Ovary (tissue), 7 donors: ENCODE measurements at regions not wholly inside any gene's neighbourhood (a gene's known extent, or its start where the extent isn't known, plus 50 kb on each side); places are given as distances from the start of the nearest gene placed in this dataset.
A peak's percentile ranks its signal among the peaks of the same experiment; 100 is the strongest.

Source experiments
- DNase-seq, 5 donors: peaks; one replicate each; pipeline ENCODE4 v3.0.0-alpha.2; 2019 to 2020
- H3K27ac ChIP-seq, 2 donors: fragments of 200-600 bp; one replicate each; pipeline versions ENCODE4 v1.5.1 to v1.8.0; 2019 to 2022
- H3K27me3 ChIP-seq: fragments of 200-600 bp; one replicate; pipeline ENCODE4 v1.8.0; 2022
- H3K36me3 ChIP-seq: fragments of 200-600 bp; sonication (generic); one replicate; pipeline ENCODE4 v1.5.1; 2019
- H3K4me1 ChIP-seq: one replicate; pipeline ENCODE4 v1.8.1; 2013; ENCODE audit warnings: mild to moderate bottlenecking, moderate library complexity; ENCODE audit not compliant: insufficient read depth
- H3K4me3 ChIP-seq: fragments of 200-600 bp; sonication (generic); one replicate; pipeline ENCODE4 v1.5.1; 2017
- H3K9me3 ChIP-seq, 2 donors: fragments of 200-600 bp in 1 of 2; sonication (generic) in 1 of 2; one replicate each; pipeline versions ENCODE4 v1.5.1 to v1.8.1; 2013 to 2019; ENCODE audit warnings: mild to moderate bottlenecking in 1 of 2, moderate library complexity in 1 of 2
- CTCF ChIP-seq, 3 donors: fragments of 450-650 bp in 2 of 3; fragments of 200-600 bp in 1 of 3; IDR thresholded peaks; one replicate each; pipeline versions ENCODE4 v1.5.1 to v1.8.0; 2016 to 2022; ENCODE audit warnings: antibody characterized with exemption in 3 of 3, mild to moderate bottlenecking in 1 of 3
- EP300 ChIP-seq: sonication (generic); formaldehyde crosslinking; IDR thresholded peaks from one replicate; pipeline ENCODE4 v1.6.1; 2017; ENCODE audit warnings: antibody characterized with exemption
- POLR2A ChIP-seq: fragments of 450-650 bp; IDR thresholded peaks from one replicate; pipeline ENCODE4 v1.6.1; 2017; ENCODE audit warnings: antibody characterized with exemption, mild to moderate bottlenecking, moderate library complexity
- WGBS, 3 donors: extraction: QIAGEN DNeasy Blood & Tissue Kit in 1 of 3; methylation state at CpG; one replicate each; pipeline versions ENCODE4 v1.1.5 to v1.1.7; 2013 to 2017; 5-methylcytosine and 5-hydroxymethylcytosine counted together
- intact Hi-C, 4 donors: fragments of 100-400 bp; cut with DNase I; formaldehyde crosslinking; loops; one replicate each; pipeline versions ENCODE4 v1.11.0 to v1.15.1; 2022 to 2023
- donor health status: DM: no; HTN: no; CAD: no; lungs with moderate emphysema.
- donor health status: DM: no; HTN: no; CAD: no.
- donor health status: Bipolar disorder and iron deficiency.
- donor health status: DM: no; HTN: no; CAD: no.
- donor health status: DM: yes; HTN: yes; CAD: no.

DNA sequence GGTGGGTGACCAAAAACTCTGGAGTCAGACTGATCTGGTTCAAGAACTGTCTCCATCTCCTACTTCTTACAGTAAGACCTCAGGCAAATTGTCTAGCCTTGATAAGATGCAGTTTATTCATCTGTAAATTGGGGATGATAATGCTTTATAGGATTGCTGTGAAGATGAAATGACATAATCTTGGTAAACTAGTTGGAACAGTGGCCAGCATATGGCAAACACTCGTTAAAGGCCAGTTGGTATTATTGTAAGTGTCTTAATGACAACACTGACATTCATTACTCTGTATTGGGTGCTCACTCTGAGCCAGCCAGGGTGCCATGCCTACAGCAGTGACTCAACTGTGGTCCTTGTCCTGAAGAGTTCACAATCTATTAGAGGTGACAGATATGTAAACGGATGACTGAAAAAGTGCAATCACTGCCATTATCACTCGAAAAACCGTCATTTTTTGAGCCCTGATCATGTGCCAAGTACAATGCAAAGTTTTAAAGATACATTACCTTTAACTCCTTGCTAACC, 84.9 kb upstream of the HSPA9 start:
- Histone ChIP-seq H3K36me3 (no peaks in the 10 kb centered on the region), H3K27ac (no peak overlapping the region), H3K27me3 (no peaks in the 10 kb centered on the region), H3K4me1 (no peaks in the 10 kb centered on the region), H3K4me3 (no peak overlapping the region), H3K9me3 (no peaks in the 10 kb centered on the region)
- DNase-seq: no peak
- WGBS, 3 donors: 48 to 59% (median 50%) methylated on average over 4 of the region's 4 CpGs
- intact Hi-C loops: no loop called here
- no peak for TF ChIP-seq CTCF (IDR thresholded peaks at IDR 0.05)
- TF ChIP-seq POLR2A: no peak
- TF ChIP-seq EP300: no peak

DNA sequence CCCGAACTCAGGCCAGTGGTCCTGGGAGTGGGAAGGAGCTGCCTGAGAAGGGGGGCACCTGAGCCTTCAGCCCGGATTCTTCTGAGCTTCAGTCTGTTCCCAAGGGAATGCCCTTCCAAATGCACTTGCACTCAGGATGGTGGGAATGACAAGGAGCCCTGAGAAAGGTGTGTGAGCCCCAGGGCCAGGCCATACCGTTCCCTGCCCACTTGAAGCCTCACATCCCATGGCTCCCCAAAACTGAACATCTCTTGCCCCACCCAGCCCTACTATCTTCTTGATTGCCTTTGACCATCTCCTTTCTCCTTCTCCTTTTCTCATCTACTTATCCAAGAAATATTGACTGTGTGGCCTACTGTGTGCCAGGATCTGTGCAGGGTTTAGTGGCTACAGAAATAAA, 84.4 kb upstream of the HSPA9 start:
- H3K4me3 ChIP-seq: no peak overlapping the region
- no peak overlapping the region for H3K27ac ChIP-seq
- no peaks in the 10 kb centered on the region for H3K9me3 ChIP-seq
- DNase-seq: no peak
- H3K27me3 ChIP-seq: no peaks in the 10 kb centered on the region
- no peak for TF ChIP-seq EP300
- TF ChIP-seq POLR2A: no peak
- TF ChIP-seq CTCF (IDR thresholded peaks at IDR 0.05): no peak
- intact Hi-C loops: no loop called here
- 79 to 92% (median 81%) methylated on average over 3 of the region's 3 CpGs for WGBS, 3 donors
- H3K36me3 ChIP-seq: no peaks in the 10 kb centered on the region
- H3K4me1 ChIP-seq: no peaks in the 10 kb centered on the region

- TF ChIP-seq CTCF (IDR thresholded peaks at IDR 0.05): no peak
- TF ChIP-seq EP300: no peak
- no peak for TF ChIP-seq POLR2A
- DNase-seq: peak in 2 of 5 donors; percentile 8 to 13
- no peaks in the 10 kb centered on the region for H3K4me1 ChIP-seq
- no peak overlapping the region for H3K27ac ChIP-seq
- WGBS, 3 donors: 81 to 89% (median 84%) methylated on average over 3 of the region's 3 CpGs
- no peaks in the 10 kb centered on the region for H3K27me3 ChIP-seq
- no peak overlapping the region for H3K4me3 ChIP-seq
- no peaks in the 10 kb centered on the region for H3K36me3 ChIP-seq
- intact Hi-C loops: no loop called here
- H3K9me3 ChIP-seq: no peaks in the 10 kb centered on the region
These were observed 83.9 kb upstream of the HSPA9 start for GRCh38 chr5:138659121-138659520.

GRCh38 chr5:138658676-138659075, 83.5 kb upstream of the HSPA9 start:
- H3K4me1 ChIP-seq: no peaks in the 10 kb centered on the region
- no peak for TF ChIP-seq POLR2A
- no peak for TF ChIP-seq CTCF (IDR thresholded peaks at IDR 0.05)
- no peak for TF ChIP-seq EP300
- H3K27ac ChIP-seq: no peak overlapping the region
- DNase-seq: no peak
- 71 to 86% (median 76%) methylated on average over 6 of the region's 6 CpGs for WGBS, 3 donors
- no peaks in the 10 kb centered on the region for H3K27me3 ChIP-seq
- no peaks in the 10 kb centered on the region for H3K9me3 ChIP-seq
- intact Hi-C loops: no loop called here
- no peaks in the 10 kb centered on the region for H3K36me3 ChIP-seq
- H3K4me3 ChIP-seq: no peak overlapping the region
